Liver (tissue), 3 donors: ENCODE measurements at regions not wholly inside any gene's neighbourhood (a gene's known extent, or its start where the extent isn't known, plus 50 kb on each side); places are given as distances from the start of the nearest gene placed in this dataset.

Experiments
- HNF4G ChIP-seq: IDR thresholded peaks from 2 replicates; pipeline ENCODE4 v1.6.1; 2016; ENCODE audit warnings: antibody characterized with exemption
- RAD21 ChIP-seq, 2 donors: IDR thresholded peaks; 2 replicates each; pipeline ENCODE4 v1.6.1; 2016; ENCODE audit warnings: antibody characterized with exemption in 2 of 2, mild to moderate bottlenecking in 2 of 2
- TAF1 ChIP-seq: conservative IDR thresholded peaks from 2 replicates; pipeline ENCODE4 v1.6.1; 2016; ENCODE audit warnings: antibody characterized with exemption, mild to moderate bottlenecking
- TF ChIP-seq, protein P1 (sequence below): fragments of 150-350 bp; IDR thresholded peaks from 2 replicates; pipeline ENCODE4 v1.5.1; 2017; ENCODE audit warnings: improper control_type of control experiment, low read depth, low read length; ENCODE audit not compliant: missing input control
- TF ChIP-seq, protein P2 (sequence below): IDR thresholded peaks from 2 replicates; pipeline ENCODE4 v1.6.1; 2016; ENCODE audit warnings: antibody characterized with exemption
- TF ChIP-seq, protein P3 (sequence below): IDR thresholded peaks from 2 replicates; pipeline ENCODE4 v1.6.1; 2016; ENCODE audit warnings: antibody characterized with exemption
- donor health status: healthy.
- donor health status: healthy.

DNA sequence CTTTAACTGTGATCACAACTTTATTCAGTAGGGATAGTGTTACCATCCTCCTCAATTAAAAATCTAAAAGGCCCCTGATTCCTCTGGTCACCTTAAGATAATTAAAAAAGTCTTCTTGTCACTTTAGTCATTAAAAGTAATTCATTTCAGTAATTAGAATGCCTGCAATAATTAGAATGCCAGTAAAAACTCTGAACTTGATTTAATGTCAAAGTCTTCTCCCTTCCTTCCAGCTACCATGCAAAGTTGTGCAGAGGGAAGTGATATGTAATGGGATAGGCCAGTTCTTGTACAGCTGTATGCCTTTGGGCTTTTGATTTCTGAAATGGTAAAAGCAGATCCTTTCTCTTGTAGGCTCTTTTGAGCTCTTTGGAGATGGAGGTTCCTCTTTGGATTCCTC is 417.2 kb downstream of the ADAM29 start:
- TF ChIP-seq, protein P1, sequence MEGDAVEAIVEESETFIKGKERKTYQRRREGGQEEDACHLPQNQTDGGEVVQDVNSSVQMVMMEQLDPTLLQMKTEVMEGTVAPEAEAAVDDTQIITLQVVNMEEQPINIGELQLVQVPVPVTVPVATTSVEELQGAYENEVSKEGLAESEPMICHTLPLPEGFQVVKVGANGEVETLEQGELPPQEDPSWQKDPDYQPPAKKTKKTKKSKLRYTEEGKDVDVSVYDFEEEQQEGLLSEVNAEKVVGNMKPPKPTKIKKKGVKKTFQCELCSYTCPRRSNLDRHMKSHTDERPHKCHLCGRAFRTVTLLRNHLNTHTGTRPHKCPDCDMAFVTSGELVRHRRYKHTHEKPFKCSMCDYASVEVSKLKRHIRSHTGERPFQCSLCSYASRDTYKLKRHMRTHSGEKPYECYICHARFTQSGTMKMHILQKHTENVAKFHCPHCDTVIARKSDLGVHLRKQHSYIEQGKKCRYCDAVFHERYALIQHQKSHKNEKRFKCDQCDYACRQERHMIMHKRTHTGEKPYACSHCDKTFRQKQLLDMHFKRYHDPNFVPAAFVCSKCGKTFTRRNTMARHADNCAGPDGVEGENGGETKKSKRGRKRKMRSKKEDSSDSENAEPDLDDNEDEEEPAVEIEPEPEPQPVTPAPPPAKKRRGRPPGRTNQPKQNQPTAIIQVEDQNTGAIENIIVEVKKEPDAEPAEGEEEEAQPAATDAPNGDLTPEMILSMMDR, result no peak
- no peak for TF ChIP-seq RAD21 (IDR thresholded peaks at IDR 0.05)
- TF ChIP-seq HNF4G, result no peak
- TF ChIP-seq, protein P2, sequence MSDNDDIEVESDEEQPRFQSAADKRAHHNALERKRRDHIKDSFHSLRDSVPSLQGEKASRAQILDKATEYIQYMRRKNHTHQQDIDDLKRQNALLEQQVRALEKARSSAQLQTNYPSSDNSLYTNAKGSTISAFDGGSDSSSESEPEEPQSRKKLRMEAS, result no peak
- TF ChIP-seq, protein P3, sequence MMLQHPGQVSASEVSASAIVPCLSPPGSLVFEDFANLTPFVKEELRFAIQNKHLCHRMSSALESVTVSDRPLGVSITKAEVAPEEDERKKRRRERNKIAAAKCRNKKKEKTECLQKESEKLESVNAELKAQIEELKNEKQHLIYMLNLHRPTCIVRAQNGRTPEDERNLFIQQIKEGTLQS, result no peak
- TF ChIP-seq TAF1, result no peak
